ENCODE measurements at regions not wholly inside any gene's neighbourhood (a gene's known extent, or its start where the extent isn't known, plus 50 kb on each side); places are given as distances from the start of the nearest gene placed in this dataset.

DNA sequence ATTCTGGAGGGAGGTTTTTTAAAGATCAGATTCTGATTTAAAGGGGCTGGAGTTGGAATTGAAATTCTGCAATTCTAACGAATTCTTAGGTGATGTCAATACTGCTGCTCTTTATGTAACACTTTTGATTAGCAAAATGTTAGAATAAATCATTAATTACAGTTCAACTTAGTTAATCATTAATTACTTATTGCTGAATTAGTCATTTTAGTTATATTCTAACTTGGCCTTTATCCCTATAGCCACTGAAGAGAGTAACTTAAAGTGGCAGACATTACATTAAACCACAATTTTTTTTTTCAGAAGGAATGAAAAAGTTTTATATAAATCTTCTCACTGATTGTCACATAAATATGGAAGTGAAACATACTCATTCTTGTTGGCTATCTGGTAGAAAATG is 206.6 kb upstream of the ITM2A start:
- H3K9me3 ChIP-seq = no peaks in the 10 kb centered on the region
- H3K36me3 ChIP-seq = no peaks in the 10 kb centered on the region
- H3K4me1 ChIP-seq = no peaks in the 10 kb centered on the region
- DNase-seq (ENCODE audit: extremely low spot score in 2 of 2) = no peak
- H3K4me3 ChIP-seq = no peak overlapping the region
- H3K27me3 ChIP-seq = no peaks in the 10 kb centered on the region
- intact Hi-C loops (cut with DNase I) = no loop called here
- TF ChIP-seq POLR2A (IDR thresholded peaks at IDR 0.05) = no peak
- TF ChIP-seq, protein P1, sequence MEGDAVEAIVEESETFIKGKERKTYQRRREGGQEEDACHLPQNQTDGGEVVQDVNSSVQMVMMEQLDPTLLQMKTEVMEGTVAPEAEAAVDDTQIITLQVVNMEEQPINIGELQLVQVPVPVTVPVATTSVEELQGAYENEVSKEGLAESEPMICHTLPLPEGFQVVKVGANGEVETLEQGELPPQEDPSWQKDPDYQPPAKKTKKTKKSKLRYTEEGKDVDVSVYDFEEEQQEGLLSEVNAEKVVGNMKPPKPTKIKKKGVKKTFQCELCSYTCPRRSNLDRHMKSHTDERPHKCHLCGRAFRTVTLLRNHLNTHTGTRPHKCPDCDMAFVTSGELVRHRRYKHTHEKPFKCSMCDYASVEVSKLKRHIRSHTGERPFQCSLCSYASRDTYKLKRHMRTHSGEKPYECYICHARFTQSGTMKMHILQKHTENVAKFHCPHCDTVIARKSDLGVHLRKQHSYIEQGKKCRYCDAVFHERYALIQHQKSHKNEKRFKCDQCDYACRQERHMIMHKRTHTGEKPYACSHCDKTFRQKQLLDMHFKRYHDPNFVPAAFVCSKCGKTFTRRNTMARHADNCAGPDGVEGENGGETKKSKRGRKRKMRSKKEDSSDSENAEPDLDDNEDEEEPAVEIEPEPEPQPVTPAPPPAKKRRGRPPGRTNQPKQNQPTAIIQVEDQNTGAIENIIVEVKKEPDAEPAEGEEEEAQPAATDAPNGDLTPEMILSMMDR (IDR thresholded peaks at IDR 0.05) = no peak
- no peak for TF ChIP-seq POLR2AphosphoS5 (IDR thresholded peaks at IDR 0.05; ENCODE audit: insufficient read depth in 1 of 2, low read depth in 1 of 2)
- H3K27ac ChIP-seq = no peak overlapping the region

DNA sequence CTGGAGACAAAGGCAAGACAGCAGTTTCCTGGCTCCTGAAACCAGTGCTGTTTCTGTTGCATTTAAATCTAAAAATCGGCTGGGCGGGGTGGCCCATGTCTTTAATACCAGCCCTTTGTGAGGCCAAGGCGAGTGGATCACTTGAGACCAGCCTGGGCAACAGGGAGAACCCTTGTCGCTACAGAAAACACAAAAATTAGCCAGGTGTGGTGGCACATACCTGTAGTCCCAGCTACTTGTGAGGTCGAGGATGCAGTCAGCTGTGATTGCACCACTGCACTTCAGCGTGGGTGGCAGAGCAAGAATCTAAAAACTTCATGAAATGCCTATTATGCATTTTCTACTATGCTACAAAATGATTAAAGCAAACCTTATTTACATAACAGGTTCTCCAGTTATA is 205.4 kb upstream of the ITM2A start:
- DNase-seq (ENCODE audit: extremely low spot score in 2 of 2) = no peak
- no peaks in the 10 kb centered on the region for H3K27me3 ChIP-seq
- no peak for TF ChIP-seq POLR2AphosphoS5 (IDR thresholded peaks at IDR 0.05; ENCODE audit: insufficient read depth in 1 of 2, low read depth in 1 of 2)
- no peak for TF ChIP-seq POLR2A (IDR thresholded peaks at IDR 0.05)
- TF ChIP-seq, protein P1 (IDR thresholded peaks at IDR 0.05) = no peak
- no peaks in the 10 kb centered on the region for H3K36me3 ChIP-seq
- H3K4me1 ChIP-seq = no peaks in the 10 kb centered on the region
- intact Hi-C loops (cut with DNase I) = no loop called here
- H3K27ac ChIP-seq = no peak overlapping the region
- H3K4me3 ChIP-seq = no peak overlapping the region
- H3K9me3 ChIP-seq = no peaks in the 10 kb centered on the region

DNA sequence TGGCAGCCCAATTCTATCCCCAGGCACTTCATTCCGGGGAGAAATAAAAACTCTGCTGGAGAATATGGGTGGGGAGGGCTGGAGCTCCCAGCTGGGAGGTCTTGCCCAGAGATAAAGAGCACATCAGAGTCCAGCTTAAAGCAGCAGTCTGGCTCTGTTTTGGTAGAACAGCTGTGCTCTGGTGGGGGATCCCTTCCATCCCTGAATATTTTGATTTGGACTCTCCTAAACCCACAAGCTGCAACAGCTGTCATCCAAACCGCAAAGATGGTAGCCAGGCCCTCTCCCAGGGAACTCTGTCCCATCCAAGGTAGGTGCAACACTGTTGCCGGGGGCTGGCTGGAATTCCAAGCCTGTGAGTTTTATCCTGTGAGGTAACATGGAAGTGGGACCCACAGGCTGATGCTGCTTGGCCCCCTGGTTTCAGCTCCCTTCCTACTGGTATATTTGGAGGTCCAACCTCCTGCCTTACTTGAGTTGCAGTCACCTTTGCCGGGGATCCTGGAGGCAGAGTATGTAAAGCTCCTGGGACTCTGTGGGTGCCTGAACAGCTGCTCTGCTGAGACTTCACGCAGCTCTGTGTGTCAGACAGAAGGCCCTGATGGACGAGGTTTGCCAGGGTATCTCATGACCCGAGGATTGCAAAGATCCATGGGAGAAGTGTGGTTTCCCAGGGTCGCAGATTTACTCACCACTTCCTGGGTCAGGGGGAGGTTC is 203.5 kb upstream of the ITM2A start:
- DNase-seq (ENCODE audit: extremely low spot score in 2 of 2) = no peak
- Histone ChIP-seq H3K4me1 (no peaks in the 10 kb centered on the region), H3K36me3 (no peaks in the 10 kb centered on the region), H3K9me3 (no peaks in the 10 kb centered on the region), H3K27me3 (no peaks in the 10 kb centered on the region), H3K4me3 (no peak overlapping the region), H3K27ac (no peak overlapping the region)
- no peak for TF ChIP-seq POLR2A (IDR thresholded peaks at IDR 0.05)
- TF ChIP-seq POLR2AphosphoS5 (IDR thresholded peaks at IDR 0.05; ENCODE audit: insufficient read depth in 1 of 2, low read depth in 1 of 2) = no peak
- TF ChIP-seq, protein P1 (IDR thresholded peaks at IDR 0.05) = no peak
- intact Hi-C loops (cut with DNase I) = no loop called here

DNA sequence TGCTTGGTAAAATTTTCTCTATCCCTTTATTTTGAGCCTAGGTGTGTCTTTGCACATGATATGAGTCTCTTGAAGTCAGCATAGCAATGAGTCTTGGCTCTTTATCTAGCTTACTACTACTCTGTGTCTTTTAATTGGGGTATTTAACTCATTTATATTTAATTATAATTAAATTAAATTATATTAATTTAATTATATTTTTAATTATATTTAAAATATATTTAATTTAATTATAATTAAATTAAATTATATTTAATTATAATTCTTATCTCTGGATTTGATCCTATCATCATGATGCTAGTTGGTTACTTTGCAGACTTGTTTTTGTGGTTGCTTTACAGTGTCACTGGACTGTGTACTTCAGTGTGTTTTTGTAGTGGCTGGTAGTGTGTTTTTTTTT is 201.2 kb upstream of the ITM2A start:
- no peaks in the 10 kb centered on the region for H3K4me1 ChIP-seq
- H3K27me3 ChIP-seq = no peaks in the 10 kb centered on the region
- H3K27ac ChIP-seq = no peak overlapping the region
- H3K9me3 ChIP-seq = no peaks in the 10 kb centered on the region
- no peak overlapping the region for H3K4me3 ChIP-seq
- TF ChIP-seq POLR2A (IDR thresholded peaks at IDR 0.05) (no peak), POLR2AphosphoS5 (IDR thresholded peaks at IDR 0.05; ENCODE audit: insufficient read depth in 1 of 2, low read depth in 1 of 2) (no peak)
- TF ChIP-seq, protein P1 (IDR thresholded peaks at IDR 0.05) = no peak
- DNase-seq (ENCODE audit: extremely low spot score in 2 of 2) = no peak
- H3K36me3 ChIP-seq = no peaks in the 10 kb centered on the region
- intact Hi-C loops (cut with DNase I) = no loop called here

DNA sequence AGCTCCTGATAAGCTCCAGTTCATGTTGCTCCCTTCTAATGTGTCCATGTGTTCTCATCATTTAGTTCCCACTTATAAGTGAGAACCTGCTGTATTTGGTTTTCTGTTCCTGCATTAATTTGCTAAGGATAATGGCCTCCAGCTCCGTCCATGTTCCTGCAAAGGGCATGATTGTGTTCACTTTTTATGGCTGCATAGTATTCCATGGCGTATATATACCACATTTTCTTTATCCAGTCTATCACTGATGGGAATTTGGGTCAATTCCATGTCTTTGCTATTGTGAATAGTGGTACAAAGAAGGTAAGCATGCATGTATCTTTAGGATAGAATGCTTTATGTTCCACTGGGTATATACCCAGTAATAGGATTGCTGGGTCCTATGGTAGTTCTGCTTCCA is 197.2 kb upstream of the ITM2A start:
- no peaks in the 10 kb centered on the region for H3K4me1 ChIP-seq
- no peaks in the 10 kb centered on the region for H3K27me3 ChIP-seq
- no peaks in the 10 kb centered on the region for H3K9me3 ChIP-seq
- no peak for DNase-seq (ENCODE audit: extremely low spot score in 2 of 2)
- no peak for TF ChIP-seq POLR2A (IDR thresholded peaks at IDR 0.05)
- TF ChIP-seq, protein P1 (IDR thresholded peaks at IDR 0.05) = no peak
- no peak for TF ChIP-seq POLR2AphosphoS5 (IDR thresholded peaks at IDR 0.05; ENCODE audit: insufficient read depth in 1 of 2, low read depth in 1 of 2)
- no peak overlapping the region for H3K4me3 ChIP-seq
- no peaks in the 10 kb centered on the region for H3K36me3 ChIP-seq
- intact Hi-C loops (cut with DNase I) = no loop called here
- H3K27ac ChIP-seq = no peak overlapping the region

Measured in vagina (tissue), 2 donors.